Left ventricle myocardium superior (tissue), 1 donor: ENCODE measurements at regions not wholly inside any gene's neighbourhood (a gene's known extent, or its start where the extent isn't known, plus 50 kb on each side); places are given as distances from the start of the nearest gene placed in this dataset.
A peak's percentile ranks its signal among the peaks of the same experiment; 100 is the strongest.
"Not testable (repeated sequence)": the region's sequence is repeated elsewhere in the genome, so short reads cannot be mapped to it uniquely, and the experiment has no call there.

Experiments
- ATAC-seq: fragments of 200-7000 bp; cut with Tn5 transposase; one replicate; pipeline ENCODE4 v1.9.1; 2020; ENCODE audit warnings: mild to moderate bottlenecking, moderate library complexity
- DNase-seq: peaks from one replicate; pipeline ENCODE4 v3.0.0-alpha.2; 2020
- intact Hi-C: fragments of 100-400 bp; cut with micrococcal nuclease; formaldehyde crosslinking; loops from one replicate; pipeline ENCODE4 v1.11.0; 2022
- donor health status: DM: no; HTN: yes; CAD: no; lungs with severe emphysema.

DNA sequence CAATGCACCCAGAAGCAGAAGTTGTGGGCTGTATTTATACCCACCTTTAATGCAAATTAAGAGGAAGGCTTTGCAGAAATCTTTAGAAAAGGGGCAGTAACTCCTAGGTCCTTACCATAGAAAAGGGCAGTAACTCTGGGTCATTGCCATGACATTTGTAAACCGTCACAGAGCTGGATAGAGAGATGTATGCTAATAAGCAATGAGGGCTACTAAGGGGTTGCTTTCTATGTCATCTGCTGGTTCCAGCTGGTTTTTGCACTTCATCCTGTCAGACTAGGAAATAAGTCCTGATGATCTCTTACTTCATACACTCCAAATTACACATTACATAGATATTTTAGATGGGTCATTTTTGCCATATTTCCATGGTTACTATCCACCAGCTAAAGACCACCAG, 299.1 kb upstream of the TYRP1 start:
- ATAC-seq (no peak), DNase-seq (no peak)
- intact Hi-C loops: no loop called here

- no peak for DNase-seq
- no peak for ATAC-seq
- intact Hi-C loops: no loop called here
Observed at GRCh38 chr9:12403721-12404120, 289.5 kb upstream of the TYRP1 start.

DNA sequence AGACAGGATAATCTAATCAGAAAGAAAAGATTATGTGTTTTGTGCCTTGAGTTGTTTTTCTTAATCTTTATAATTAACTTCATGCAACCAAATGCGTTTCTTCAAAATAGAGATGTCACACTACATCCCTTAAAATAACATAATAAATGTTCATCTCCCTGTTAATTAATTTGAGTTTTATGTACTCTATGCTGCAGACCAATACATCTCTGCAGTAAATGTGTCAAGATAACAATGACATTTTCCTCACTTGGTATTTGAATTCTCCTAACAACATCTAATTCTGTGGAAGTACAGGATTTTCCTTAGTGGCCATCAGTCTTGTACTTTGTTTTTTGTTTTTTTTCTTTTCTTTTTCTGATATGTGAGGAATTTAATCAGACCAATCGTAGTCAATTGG, 279.2 kb upstream of the TYRP1 start:
- ATAC-seq (no peak), DNase-seq (no peak)
- intact Hi-C loops: no loop called here

GRCh38 chr9:12414514-12414913, 278.7 kb upstream of the TYRP1 start:
- DNase-seq (no peak), ATAC-seq (no peak)
- intact Hi-C loops: no loop called here

DNA sequence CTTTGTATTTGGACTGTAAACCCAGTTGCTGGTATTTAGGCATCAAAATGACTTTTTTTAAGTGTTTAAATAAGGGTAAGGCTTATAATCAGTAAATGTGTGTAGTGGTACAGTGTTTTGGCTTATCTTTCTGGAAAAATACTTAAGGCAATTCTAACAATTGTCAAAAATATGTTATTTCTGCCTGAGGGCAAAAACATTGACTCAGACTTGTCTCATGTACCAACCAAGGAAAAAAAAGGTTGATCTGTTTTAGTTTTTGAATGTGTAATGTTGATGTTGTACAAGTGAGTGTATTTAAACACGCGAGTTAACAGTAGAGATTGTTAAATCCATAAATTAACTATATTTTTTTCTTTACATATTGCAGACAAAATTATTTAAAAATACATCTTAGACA, 277.8 kb upstream of the TYRP1 start:
- ATAC-seq (no peak), DNase-seq (no peak)
- intact Hi-C loops: no loop called here

- DNase-seq (no peak), ATAC-seq (no peak)
- intact Hi-C loops: no loop called here
Observed at GRCh38 chr9:12416716-12417115, 276.5 kb upstream of the TYRP1 start.

- intact Hi-C loops: no loop called here
- DNase-seq (no peak), ATAC-seq (no peak)
Observed at GRCh38 chr9:12424243-12424642, 268.9 kb upstream of the TYRP1 start.

- ATAC-seq: no peak
- DNase-seq: no peak
- intact Hi-C loops: no loop called here
Observed at GRCh38 chr9:12425878-12426864, 267.0 kb upstream of the TYRP1 start.

DNA sequence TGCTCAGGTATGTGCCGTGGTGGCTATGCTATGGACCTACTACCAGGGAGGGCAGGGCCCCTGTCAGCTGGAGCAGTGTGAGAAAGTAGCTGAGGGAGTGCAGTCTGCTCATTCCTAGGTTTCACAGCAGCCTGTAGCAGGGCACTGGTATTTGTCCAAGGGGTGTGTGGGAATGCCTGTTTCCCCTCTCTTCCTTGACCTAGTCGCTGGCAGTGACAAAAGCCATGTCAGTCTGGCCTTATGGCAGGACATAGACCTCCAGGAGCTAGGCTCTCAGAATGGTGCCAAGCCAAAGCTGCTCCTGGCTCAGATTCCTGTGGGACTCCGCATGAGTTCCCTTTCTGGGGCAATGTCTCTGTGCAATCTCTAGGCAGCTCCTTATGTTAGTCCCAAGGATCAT, 253.9 kb upstream of the TYRP1 start:
- ATAC-seq (peak; percentile 81), DNase-seq (peak; percentile 34)
- intact Hi-C loops: no loop called here

DNA sequence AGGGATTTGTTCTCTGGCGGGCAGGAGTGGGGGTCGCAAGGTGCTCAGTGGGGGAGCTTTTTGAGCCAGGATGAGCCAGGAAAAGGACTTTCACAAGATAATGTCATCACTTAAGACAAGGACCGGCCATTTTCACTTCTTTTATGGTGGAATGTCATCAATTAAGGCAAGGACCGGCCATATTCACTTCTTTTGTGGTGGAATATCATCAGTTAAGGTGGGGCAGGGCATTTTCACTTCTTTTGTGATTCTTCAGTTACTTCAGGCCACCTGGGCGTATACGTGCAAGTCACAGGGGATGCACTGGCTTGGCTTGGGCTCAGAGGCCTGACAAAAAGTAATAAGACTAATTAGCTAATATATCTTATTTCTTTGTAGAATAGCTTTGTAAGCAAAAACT, 252.1 kb upstream of the TYRP1 start:
- ATAC-seq, intact Hi-C loops, DNase-seq: not testable (repeated sequence)

DNA sequence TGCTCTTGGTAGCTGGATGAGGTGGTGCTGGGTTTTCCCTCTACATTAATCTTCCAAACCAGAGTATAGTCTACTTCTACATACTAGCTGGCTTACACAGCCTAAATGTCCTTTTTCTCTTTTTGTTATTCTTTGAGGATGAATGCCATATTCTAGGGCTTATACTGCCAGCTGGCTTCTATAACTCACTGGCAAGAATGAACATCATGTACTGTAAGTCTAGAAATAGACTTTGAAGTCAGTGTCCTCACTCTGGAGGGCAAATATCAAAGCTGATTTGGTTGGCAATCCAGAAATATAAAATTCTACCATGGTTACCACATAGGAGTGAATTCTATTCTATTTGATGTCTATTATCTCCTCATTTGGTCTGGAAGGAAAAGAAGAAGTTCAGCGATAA, 251.7 kb upstream of the TYRP1 start:
- no peak for DNase-seq
- ATAC-seq: peak; percentile 70
- intact Hi-C loops: no loop called here

DNA sequence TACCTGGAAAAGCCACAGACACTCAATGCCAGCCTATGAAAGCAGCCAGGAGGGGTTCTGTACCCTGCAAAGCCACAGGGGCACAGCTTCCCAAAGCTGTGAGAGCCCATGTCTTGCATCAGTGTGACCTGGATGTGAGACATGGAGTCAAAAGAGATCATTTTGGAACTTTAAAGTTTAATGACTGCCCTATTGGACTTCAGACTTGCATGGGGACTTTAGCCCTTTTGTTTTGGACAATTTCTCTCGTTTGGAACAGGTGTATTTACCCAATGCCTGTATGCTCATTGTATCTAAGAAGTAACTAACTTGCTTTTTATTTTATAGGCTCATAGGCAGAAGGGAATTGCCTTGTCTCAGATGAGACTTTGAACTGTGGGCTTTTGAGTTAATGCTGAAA, 244.9 kb upstream of the TYRP1 start:
- ATAC-seq: no peak
- no peak for DNase-seq
- intact Hi-C loops: no loop called here

DNA sequence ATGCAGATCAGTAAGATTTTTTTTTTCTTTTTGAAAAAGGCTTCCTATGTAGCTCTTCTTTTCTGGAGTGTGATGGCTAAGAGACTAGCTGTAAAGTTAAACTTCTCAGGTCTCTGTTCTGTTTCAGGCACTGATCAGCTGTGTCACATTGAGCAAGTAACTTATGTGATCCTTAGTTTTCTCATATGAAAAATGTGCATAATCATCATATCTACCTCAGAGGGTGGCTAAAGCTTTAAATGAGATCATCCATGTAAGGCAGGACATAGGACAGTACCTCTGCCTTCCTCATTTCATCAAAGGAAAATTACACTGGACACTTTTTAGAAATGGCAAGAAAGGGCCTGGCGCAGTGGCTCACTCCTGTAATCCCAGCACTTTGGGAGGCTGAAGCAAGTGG, 235.9 kb upstream of the TYRP1 start:
- no peak for DNase-seq
- intact Hi-C loops: loop anchor here (2.0 kb wide), 1 partner anchor 38 kb away; no protein-coding TSS in a partner anchor
- ATAC-seq: no peak

DNA sequence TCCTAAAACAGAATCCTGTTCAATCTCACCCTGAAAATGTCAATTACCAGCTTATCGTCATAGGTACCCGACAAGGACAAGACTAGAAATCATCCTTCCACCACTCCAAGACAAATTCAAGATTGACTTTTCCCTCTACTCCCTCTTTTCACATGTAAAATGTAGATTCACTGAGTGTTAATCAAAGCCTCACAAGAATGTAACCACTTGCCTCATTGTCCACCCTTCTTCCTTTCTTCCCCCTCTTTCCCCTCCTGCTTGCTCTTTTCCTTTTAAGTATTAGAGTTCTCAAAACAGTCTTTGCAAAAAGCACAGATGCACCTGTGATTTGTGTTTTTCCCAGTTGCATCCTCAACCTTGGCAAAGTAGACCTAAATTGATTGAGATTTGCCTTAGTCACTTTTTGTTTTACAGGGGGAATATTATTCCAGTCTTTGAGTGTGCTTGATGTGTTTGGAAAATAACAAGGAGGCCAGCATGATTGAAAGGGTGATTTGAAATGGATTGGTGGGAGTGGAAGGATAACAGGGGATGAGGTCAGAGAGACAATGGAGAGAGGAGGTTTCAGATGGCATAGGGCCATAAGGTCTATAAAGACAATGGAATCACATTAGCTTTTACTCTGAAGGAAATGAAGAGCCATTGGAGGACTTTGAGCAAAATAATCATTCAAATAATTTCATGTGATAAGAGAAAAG, 231.3 kb upstream of the TYRP1 start:
- DNase-seq (no peak), ATAC-seq (no peak)
- intact Hi-C loops: no loop called here

GRCh38 chr9:12462861-12463260, 230.3 kb upstream of the TYRP1 start:
- intact Hi-C loops: no loop called here
- ATAC-seq: no peak

DNA sequence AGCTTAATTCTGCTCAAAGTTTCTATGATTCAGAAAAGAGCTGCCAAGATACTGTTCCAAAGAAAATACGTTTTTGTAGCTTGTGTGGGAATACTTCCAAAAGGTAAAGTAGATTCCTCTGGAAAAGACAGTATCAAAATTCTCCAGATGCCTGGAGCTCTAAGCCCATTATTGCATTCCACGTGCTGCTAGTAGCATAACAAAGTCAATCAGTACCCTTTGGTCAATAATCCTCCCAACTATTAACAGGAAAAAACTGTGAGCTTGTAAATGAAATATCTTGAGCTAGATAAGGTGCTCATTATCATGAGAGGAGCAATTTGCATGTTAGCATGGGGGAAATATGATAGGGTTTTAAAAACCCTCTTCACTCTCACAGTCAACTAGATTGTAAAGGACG, 229.5 kb upstream of the TYRP1 start:
- DNase-seq (no peak), ATAC-seq (no peak)
- intact Hi-C loops: no loop called here

More at GRCh38 chr9:12462861-12463260, 230.3 kb upstream of the TYRP1 start:
- no peak for DNase-seq

GRCh38 chr9:12464400-12464799, 228.8 kb upstream of the TYRP1 start:
- no peak for ATAC-seq
- intact Hi-C loops: no loop called here
- no peak for DNase-seq

- intact Hi-C loops: no loop called here
- ATAC-seq (no peak), DNase-seq (no peak)
Observed at GRCh38 chr9:12464910-12465512, 228.2 kb upstream of the TYRP1 start.

DNA sequence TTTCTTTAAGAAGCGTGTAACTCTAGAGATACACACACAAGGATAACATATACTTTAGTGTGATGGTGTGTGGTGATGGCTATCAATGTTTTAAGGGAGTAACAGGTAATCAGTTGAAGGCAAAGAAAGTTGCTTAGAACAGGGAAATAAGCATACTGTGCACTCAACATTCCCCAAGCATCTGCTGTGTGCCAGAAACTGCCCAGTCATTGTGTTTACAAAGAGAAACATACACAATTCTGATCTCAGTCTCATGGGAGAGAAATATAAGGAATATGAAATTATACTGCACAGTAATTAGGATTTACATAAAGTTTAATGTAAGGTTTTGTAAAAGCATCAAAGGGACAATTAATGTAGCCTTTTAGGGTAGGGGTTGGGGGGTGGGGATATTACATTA, 224.1 kb upstream of the TYRP1 start:
- intact Hi-C loops: no loop called here
- ATAC-seq (no peak), DNase-seq (no peak)

- ATAC-seq (no peak), DNase-seq (no peak)
Observed at GRCh38 chr9:12494411-12494810, 198.8 kb upstream of the TYRP1 start.

More at GRCh38 chr9:12494411-12494810, 198.8 kb upstream of the TYRP1 start:
- intact Hi-C loops: no loop called here
